HepG2 (cell line): ENCODE measurements at regions not wholly inside any gene's neighbourhood (a gene's known extent, or its start where the extent isn't known, plus 50 kb on each side); places are given as distances from the start of the nearest gene placed in this dataset.

Source experiments
- ATAC-seq: fragments of 200-7000 bp; cut with Tn5 transposase; 3 replicates; pipeline ENCODE4 v1.9.1; 2020; ENCODE audit warnings: mild to moderate bottlenecking, moderate library complexity
- BruUV-seq: library from RNA; stranded (reverse); fragments of 400-500 nt; replicated peaks from 2 replicates; lab custom pipeline; 2021; lab: Mats Ljungman, UMichigan
- CTCF ChIA-PET: fragments of 300-600 bp; formaldehyde crosslinking; extraction: SDS; loops from one replicate; lab custom pipeline; 2021; ENCODE audit warnings: low total read pairs, inconsistent platforms, low intra/inter-chr PET ratio; lab: Yijun Ruan, JAX
- POLR2A ChIA-PET: fragments of 350-600 bp; sonication (Branson Sonifier 250); formaldehyde crosslinking; loops from one replicate; lab custom pipeline; 2020; ENCODE audit warnings: antibody characterized with exemption, inconsistent platforms; lab: Yijun Ruan, JAX
- DNase-seq: peaks from one replicate; pipeline ENCODE4 v3.0.0-alpha.2; 2015; ENCODE audit warnings: low spot score
- FAIRE-seq: peaks from 3 replicates; lab custom pipeline; 2011; peaks lifted over from hg19 to GRCh38; lab: Jason Lieb, UNC
- H2AFZ ChIP-seq: one replicate; pipeline ENCODE4 v1.6.1; 2011; ENCODE audit warnings: low read length, inconsistent platforms
- H3K27ac ChIP-seq: fragments of 300-600 bp; 3 replicates; pipeline ENCODE4 v1.8.0; 2011; ENCODE audit warnings: mixed run types, mild to moderate bottlenecking, mixed read lengths, low read length, inconsistent platforms; ENCODE audit not compliant: insufficient read depth; ENCODE audit errors: extremely low read length
- H3K27me3 ChIP-seq, 2 experiments: fragments of 200-600 bp in 1 of 2; 2 replicates in 1 of 2; 3 replicates in 1 of 2; pipeline versions ENCODE4 v1.6.0 to v1.8.0; 2011; ENCODE audit warnings: low read length in 2 of 2, mild to moderate bottlenecking in 2 of 2, moderate library complexity in 2 of 2, inconsistent platforms in 1 of 2; ENCODE audit not compliant: insufficient read depth in 2 of 2, control insufficient read depth in 1 of 2
- H3K36me3 ChIP-seq, 2 experiments: fragments of 200-600 bp in 1 of 2; replicated peaks in 1 of 2; 2 replicates in 1 of 2; 3 replicates in 1 of 2; pipeline versions ENCODE4 v1.5.1 to v1.8.0; 2011; ENCODE audit warnings: low read length in 2 of 2, inconsistent platforms in 1 of 2; ENCODE audit not compliant: insufficient read depth in 2 of 2, control insufficient read depth in 1 of 2
- H3K4me1 ChIP-seq: 2 replicates; pipeline ENCODE4 v1.5.1; 2012; ENCODE audit warnings: low read length, inconsistent platforms; ENCODE audit not compliant: insufficient read depth
- H3K4me2 ChIP-seq: 2 replicates; pipeline ENCODE4 v1.6.0; 2011; ENCODE audit warnings: low read depth, low read length, inconsistent platforms
- H3K4me3 ChIP-seq, 3 experiments: fragments of 200-600 bp in 1 of 3; sonication (generic), shearing (Covaris generic) in 1 of 3; replicated peaks in 1 of 3; 2 replicates each; pipeline ENCODE4 v1.5.1; 2011 to 2016; ENCODE audit warnings: low read length in 3 of 3, inconsistent platforms in 2 of 3, low read depth in 2 of 3, mild to moderate bottlenecking in 2 of 3, control low read depth in 1 of 3, mixed read lengths in 1 of 3; ENCODE audit not compliant: insufficient read depth in 1 of 3
- H3K79me2 ChIP-seq: one replicate; pipeline ENCODE4 v1.6.1; 2011; ENCODE audit warnings: low read length, inconsistent platforms; ENCODE audit not compliant: insufficient read depth
- H3K9ac ChIP-seq: 2 replicates; pipeline ENCODE4 v1.6.0; 2011; ENCODE audit warnings: mild to moderate bottlenecking, low read depth, low read length, inconsistent platforms; ENCODE audit not compliant: insufficient read depth
- H3K9me3 ChIP-seq: 2 replicates; pipeline ENCODE4 v1.5.1; 2012; ENCODE audit warnings: mild to moderate bottlenecking, low read length
- H4K20me1 ChIP-seq: 2 replicates; pipeline ENCODE4 v1.6.0; 2011; ENCODE audit warnings: inconsistent platforms, mild to moderate bottlenecking, low read length, moderate library complexity; ENCODE audit not compliant: insufficient read depth
- ASH2L ChIP-seq: fragments of 300-600, 200-600 bp; sonication (generic); IDR thresholded peaks from 2 replicates; pipeline ENCODE4 v1.7.0; 2017; ENCODE audit warnings: low read depth, mild to moderate bottlenecking, moderate library complexity, mixed read lengths, low read length; ENCODE audit not compliant: insufficient read length
- FOXM1 ChIP-seq: sonication (generic); formaldehyde crosslinking; IDR thresholded peaks from 2 replicates; pipeline ENCODE4 v1.5.0; 2020; ENCODE audit warnings: missing genetic modification reagents
- HMG20A ChIP-seq: IDR thresholded peaks from 2 replicates; pipeline ENCODE4 v1.6.1; 2016; ENCODE audit warnings: borderline replicate concordance
- NCOA1 ChIP-seq: sonication (generic); formaldehyde crosslinking; IDR thresholded peaks from 2 replicates; pipeline ENCODE4 v1.9.0; 2021; ENCODE audit warnings: missing genetic modification reagents
- THAP11 ChIP-seq: IDR thresholded peaks from 2 replicates; pipeline ENCODE4 v1.6.1; 2016; ENCODE audit warnings: missing biosample characterization, missing genetic modification reagents
- ZNF343 ChIP-seq: sonication (generic); formaldehyde crosslinking; IDR thresholded peaks from 2 replicates; pipeline ENCODE4 v1.4.0; 2020; ENCODE audit warnings: mild to moderate bottlenecking, missing genetic modification reagents
- ZNF605 ChIP-seq: sonication (generic); formaldehyde crosslinking; IDR thresholded peaks from 2 replicates; pipeline ENCODE4 v1.8.0; 2022; ENCODE audit warnings: mild to moderate bottlenecking, missing genetic modification reagents
- WGBS: methylation state at CpG from one replicate; pipeline ENCODE4 v1.1.6; 2017; ENCODE audit warnings: low lambda C conversion rate; 5-methylcytosine and 5-hydroxymethylcytosine counted together
- in situ Hi-C: cut with HindIII; loops from 2 replicates; pipeline ENCODE4 v1.10.0; 2017; ENCODE audit warnings: low pct_unique_long_range_greater_than_20kb; ENCODE audit not compliant: extremely low pct_ligation_motif_present
- intact Hi-C: fragments of 100-400 bp; cut with micrococcal nuclease; formaldehyde crosslinking; loops from one replicate; pipeline ENCODE4 v1.10.0; 2022; ENCODE audit not compliant: unreplicated experiment
- TF ChIP-seq, protein P1 (sequence below): sonication (generic); formaldehyde crosslinking; IDR thresholded peaks from 2 replicates; pipeline ENCODE4 v1.4.0; 2020; ENCODE audit warnings: mild to moderate bottlenecking, low read depth, missing genetic modification reagents
- TF ChIP-seq, protein P2 (sequence below): sonication (generic); formaldehyde crosslinking; IDR thresholded peaks from 2 replicates; pipeline ENCODE4 v1.9.0; 2021; ENCODE audit warnings: missing genetic modification reagents, borderline replicate concordance
- TF ChIP-seq, protein P3 (sequence below): IDR thresholded peaks from 2 replicates; pipeline ENCODE4 v1.6.1; 2016; ENCODE audit warnings: low read depth, control low read depth
- TF ChIP-seq, protein P4 (sequence below): IDR thresholded peaks from 2 replicates; pipeline ENCODE4 v1.6.1; 2016; ENCODE audit warnings: missing genetic modification reagents, missing compliant biosample characterization
- TF ChIP-seq, protein P5 (sequence below), 2 experiments: sonication (generic) in 1 of 2; formaldehyde crosslinking in 1 of 2; IDR thresholded peaks; 2 replicates each; pipeline versions ENCODE4 v1.5.1 to v1.6.1; 2011 to 2020; ENCODE audit warnings: borderline replicate concordance in 1 of 2, low read depth in 1 of 2, low read length in 1 of 2, mild to moderate bottlenecking in 1 of 2, missing genetic modification reagents in 1 of 2, moderate library complexity in 1 of 2
- TF ChIP-seq, protein P6 (sequence below): sonication (generic); formaldehyde crosslinking; IDR thresholded peaks from 2 replicates; pipeline ENCODE4 v1.4.0; 2020; ENCODE audit warnings: mild to moderate bottlenecking, missing genetic modification reagents

DNA sequence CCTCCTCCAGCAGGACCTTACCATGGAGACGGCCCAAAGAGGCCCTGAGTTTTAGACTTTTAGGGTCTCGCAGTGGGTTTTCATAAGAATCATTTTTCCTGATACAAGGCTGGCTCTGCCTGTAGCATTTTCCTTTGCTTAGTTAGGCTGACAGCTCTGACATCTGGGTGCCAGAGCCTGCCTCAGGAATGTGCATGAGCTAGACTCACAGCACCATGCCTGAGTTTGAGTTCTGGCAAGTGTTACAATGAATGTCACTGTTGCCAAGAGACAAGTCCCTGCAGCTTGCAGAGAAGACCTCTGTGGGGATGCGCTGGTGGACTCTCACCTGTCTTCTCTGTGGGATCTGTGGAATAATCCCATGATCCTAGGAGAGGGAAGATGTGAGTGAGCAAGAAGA is 328.6 kb upstream of the TSPY4 start:
- BruUV-seq = no TSS peak
- no peaks in the 10 kb centered on the region for H3K9me3 ChIP-seq
- ChIA-PET POLR2A (no interaction called here), CTCF (no interaction called here)
- ATAC-seq (no peak), DNase-seq (no peak), FAIRE-seq (no peak)
- H3K9ac ChIP-seq = no peak overlapping the region
- intact Hi-C loops (no loop called here), in situ Hi-C loops (no loop called here)
- H4K20me1 ChIP-seq = no peaks in the 10 kb centered on the region
- no peak overlapping the region for H3K4me3 ChIP-seq
- no peaks in the 10 kb centered on the region for H3K36me3 ChIP-seq
- no peaks in the 10 kb centered on the region for H3K27me3 ChIP-seq
- H3K79me2 ChIP-seq = no peaks in the 10 kb centered on the region
- no peak for TF ChIP-seq THAP11
- no peak for TF ChIP-seq ASH2L
- TF ChIP-seq, protein P1, sequence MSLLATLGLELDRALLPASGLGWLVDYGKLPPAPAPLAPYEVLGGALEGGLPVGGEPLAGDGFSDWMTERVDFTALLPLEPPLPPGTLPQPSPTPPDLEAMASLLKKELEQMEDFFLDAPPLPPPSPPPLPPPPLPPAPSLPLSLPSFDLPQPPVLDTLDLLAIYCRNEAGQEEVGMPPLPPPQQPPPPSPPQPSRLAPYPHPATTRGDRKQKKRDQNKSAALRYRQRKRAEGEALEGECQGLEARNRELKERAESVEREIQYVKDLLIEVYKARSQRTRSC = no peak
- TF ChIP-seq, protein P2, sequence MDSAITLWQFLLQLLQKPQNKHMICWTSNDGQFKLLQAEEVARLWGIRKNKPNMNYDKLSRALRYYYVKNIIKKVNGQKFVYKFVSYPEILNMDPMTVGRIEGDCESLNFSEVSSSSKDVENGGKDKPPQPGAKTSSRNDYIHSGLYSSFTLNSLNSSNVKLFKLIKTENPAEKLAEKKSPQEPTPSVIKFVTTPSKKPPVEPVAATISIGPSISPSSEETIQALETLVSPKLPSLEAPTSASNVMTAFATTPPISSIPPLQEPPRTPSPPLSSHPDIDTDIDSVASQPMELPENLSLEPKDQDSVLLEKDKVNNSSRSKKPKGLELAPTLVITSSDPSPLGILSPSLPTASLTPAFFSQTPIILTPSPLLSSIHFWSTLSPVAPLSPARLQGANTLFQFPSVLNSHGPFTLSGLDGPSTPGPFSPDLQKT (CRISPR knock-in tag) = no peak
- TF ChIP-seq, protein P3, sequence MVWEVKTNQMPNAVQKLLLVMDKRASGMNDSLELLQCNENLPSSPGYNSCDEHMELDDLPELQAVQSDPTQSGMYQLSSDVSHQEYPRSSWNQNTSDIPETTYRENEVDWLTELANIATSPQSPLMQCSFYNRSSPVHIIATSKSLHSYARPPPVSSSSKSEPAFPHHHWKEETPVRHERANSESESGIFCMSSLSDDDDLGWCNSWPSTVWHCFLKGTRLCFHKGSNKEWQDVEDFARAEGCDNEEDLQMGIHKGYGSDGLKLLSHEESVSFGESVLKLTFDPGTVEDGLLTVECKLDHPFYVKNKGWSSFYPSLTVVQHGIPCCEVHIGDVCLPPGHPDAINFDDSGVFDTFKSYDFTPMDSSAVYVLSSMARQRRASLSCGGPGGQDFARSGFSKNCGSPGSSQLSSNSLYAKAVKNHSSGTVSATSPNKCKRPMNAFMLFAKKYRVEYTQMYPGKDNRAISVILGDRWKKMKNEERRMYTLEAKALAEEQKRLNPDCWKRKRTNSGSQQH (CRISPR knock-in tag) = no peak
- TF ChIP-seq ZNF605 = no peak
- no peak for TF ChIP-seq ZNF343 (CRISPR knock-in tag)
- TF ChIP-seq, protein P4, sequence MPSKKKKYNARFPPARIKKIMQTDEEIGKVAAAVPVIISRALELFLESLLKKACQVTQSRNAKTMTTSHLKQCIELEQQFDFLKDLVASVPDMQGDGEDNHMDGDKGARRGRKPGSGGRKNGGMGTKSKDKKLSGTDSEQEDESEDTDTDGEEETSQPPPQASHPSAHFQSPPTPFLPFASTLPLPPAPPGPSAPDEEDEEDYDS (CRISPR knock-in tag) = no peak
- TF ChIP-seq, protein P5, sequence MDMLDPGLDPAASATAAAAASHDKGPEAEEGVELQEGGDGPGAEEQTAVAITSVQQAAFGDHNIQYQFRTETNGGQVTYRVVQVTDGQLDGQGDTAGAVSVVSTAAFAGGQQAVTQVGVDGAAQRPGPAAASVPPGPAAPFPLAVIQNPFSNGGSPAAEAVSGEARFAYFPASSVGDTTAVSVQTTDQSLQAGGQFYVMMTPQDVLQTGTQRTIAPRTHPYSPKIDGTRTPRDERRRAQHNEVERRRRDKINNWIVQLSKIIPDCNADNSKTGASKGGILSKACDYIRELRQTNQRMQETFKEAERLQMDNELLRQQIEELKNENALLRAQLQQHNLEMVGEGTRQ (IDR thresholded peaks at IDR 0.05; ENCODE audit: low read depth, low read length) = no peak
- TF ChIP-seq, protein P5 (CRISPR knock-in tag; IDR thresholded peaks at IDR 0.05; ENCODE audit: borderline replicate concordance) = no peak
- no peak for TF ChIP-seq NCOA1 (CRISPR knock-in tag)
- no peak for TF ChIP-seq HMG20A (CRISPR knock-in tag)
- TF ChIP-seq, protein P6, sequence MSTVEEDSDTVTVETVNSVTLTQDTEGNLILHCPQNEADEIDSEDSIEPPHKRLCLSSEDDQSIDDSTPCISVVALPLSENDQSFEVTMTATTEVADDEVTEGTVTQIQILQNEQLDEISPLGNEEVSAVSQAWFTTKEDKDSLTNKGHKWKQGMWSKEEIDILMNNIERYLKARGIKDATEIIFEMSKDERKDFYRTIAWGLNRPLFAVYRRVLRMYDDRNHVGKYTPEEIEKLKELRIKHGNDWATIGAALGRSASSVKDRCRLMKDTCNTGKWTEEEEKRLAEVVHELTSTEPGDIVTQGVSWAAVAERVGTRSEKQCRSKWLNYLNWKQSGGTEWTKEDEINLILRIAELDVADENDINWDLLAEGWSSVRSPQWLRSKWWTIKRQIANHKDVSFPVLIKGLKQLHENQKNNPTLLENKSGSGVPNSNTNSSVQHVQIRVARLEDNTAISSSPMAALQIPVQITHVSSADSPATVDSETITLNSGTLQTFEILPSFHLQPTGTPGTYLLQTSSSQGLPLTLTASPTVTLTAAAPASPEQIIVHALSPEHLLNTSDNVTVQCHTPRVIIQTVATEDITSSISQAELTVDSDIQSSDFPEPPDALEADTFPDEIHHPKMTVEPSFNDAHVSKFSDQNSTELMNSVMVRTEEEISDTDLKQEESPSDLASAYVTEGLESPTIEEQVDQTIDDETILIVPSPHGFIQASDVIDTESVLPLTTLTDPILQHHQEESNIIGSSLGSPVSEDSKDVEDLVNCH (CRISPR knock-in tag) = no peak
- TF ChIP-seq FOXM1 (CRISPR knock-in tag) = no peak
- no peaks in the 10 kb centered on the region for H3K4me1 ChIP-seq
- H2AFZ ChIP-seq = no peak overlapping the region
- H3K27ac ChIP-seq = no peak overlapping the region
- WGBS = no CpG with 5 or more reads among the region's 3 CpGs
- no peak overlapping the region for H3K4me2 ChIP-seq
